ENCODE measurements at regions not wholly inside any gene's neighbourhood (a gene's known extent, or its start where the extent isn't known, plus 50 kb on each side); places are given as distances from the start of the nearest gene placed in this dataset.

- Histone ChIP-seq H3K4me3 (replicated peaks; ENCODE audit: insufficient read depth, low read length) (no peak overlapping the region), H3K27me3 (ENCODE audit: insufficient read depth, poor library complexity, severe bottlenecking) (no peaks in the 10 kb centered on the region), H3K27ac (replicated peaks) (no peak overlapping the region)
- TF ChIP-seq POLR2AphosphoS5 (IDR thresholded peaks at IDR 0.05; ENCODE audit: low read depth) (no peak), CTCF (IDR thresholded peaks at IDR 0.05; ENCODE audit: insufficient read depth, low read length) (no peak), SPI1 (IDR thresholded peaks at IDR 0.05; ENCODE audit: borderline replicate concordance, low read depth) (no peak), REST (IDR thresholded peaks at IDR 0.05; ENCODE audit: insufficient replicate concordance, low read depth) (no peak), GABPA (IDR thresholded peaks at IDR 0.05; ENCODE audit: low read depth) (no peak)
- DNase-seq (ENCODE audit: low read depth in 1 of 2, low spot score in 1 of 2), result no peak
These were observed 151.3 kb downstream of the PTPN11 start for GRCh38 chr12:112570096-112570495.

GRCh38 chr12:112573141-112573540 is 154.4 kb downstream of the PTPN11 start:
- Histone ChIP-seq H3K27me3 (ENCODE audit: insufficient read depth, poor library complexity, severe bottlenecking) (no peaks in the 10 kb centered on the region), H3K4me3 (replicated peaks; ENCODE audit: insufficient read depth, low read length) (no peak overlapping the region), H3K27ac (replicated peaks) (no peak overlapping the region)
- no peak for DNase-seq (ENCODE audit: low read depth in 1 of 2, low spot score in 1 of 2)
- TF ChIP-seq CTCF (IDR thresholded peaks at IDR 0.05; ENCODE audit: insufficient read depth, low read length) (no peak), SPI1 (IDR thresholded peaks at IDR 0.05; ENCODE audit: borderline replicate concordance, low read depth) (no peak), GABPA (IDR thresholded peaks at IDR 0.05; ENCODE audit: low read depth) (no peak), REST (IDR thresholded peaks at IDR 0.05; ENCODE audit: insufficient replicate concordance, low read depth) (no peak), POLR2AphosphoS5 (IDR thresholded peaks at IDR 0.05; ENCODE audit: low read depth) (no peak)

GRCh38 chr12:112574896-112575558 is 156.3 kb downstream of the PTPN11 start:
- H3K27me3 ChIP-seq (ENCODE audit: insufficient read depth, poor library complexity, severe bottlenecking), result peaks cover 3% of the 10 kb centered on the region
- no peak overlapping the region for H3K27ac ChIP-seq (replicated peaks)
- H3K4me3 ChIP-seq (replicated peaks; ENCODE audit: insufficient read depth, low read length), result no peak overlapping the region
- DNase-seq (ENCODE audit: low read depth in 1 of 2, low spot score in 1 of 2), result no peak
- TF ChIP-seq GABPA (IDR thresholded peaks at IDR 0.05; ENCODE audit: low read depth) (no peak), POLR2AphosphoS5 (IDR thresholded peaks at IDR 0.05; ENCODE audit: low read depth) (no peak), REST (IDR thresholded peaks at IDR 0.05; ENCODE audit: insufficient replicate concordance, low read depth) (no peak), CTCF (IDR thresholded peaks at IDR 0.05; ENCODE audit: insufficient read depth, low read length) (no peak), SPI1 (IDR thresholded peaks at IDR 0.05; ENCODE audit: borderline replicate concordance, low read depth) (no peak)
